MCF 10A (cell line): ENCODE measurements at regions not wholly inside any gene's neighbourhood (a gene's known extent, or its start where the extent isn't known, plus 50 kb on each side); places are given as distances from the start of the nearest gene placed in this dataset.

Experiments
- BruUV-seq: library from RNA; stranded (reverse); fragments of 400-500 nt; replicated peaks from 2 replicates; lab custom pipeline; 2021; lab: Mats Ljungman, UMichigan
- CTCF ChIA-PET: fragments of 300-600 bp; sonication (Branson Sonifier 250); formaldehyde crosslinking; extraction: SDS; loops from one replicate; lab custom pipeline; 2021; ENCODE audit warnings: antibody characterized with exemption, inconsistent platforms; lab: Yijun Ruan, JAX
- POLR2A ChIA-PET: fragments of 300-600, 350-650 bp; sonication (Branson Sonifier 250); formaldehyde crosslinking; extraction: SDS; loops from one replicate; lab custom pipeline; 2020; ENCODE audit warnings: antibody characterized with exemption, inconsistent platforms; lab: Yijun Ruan, JAX
- DNase-seq: peaks from one replicate; pipeline ENCODE4 v3.0.0-alpha.2; 2018; ENCODE audit not compliant: unreplicated experiment
- H3K27ac Mint-ChIP-seq: one replicate; pipeline ENCODE4 v1.8.0; 2022; ENCODE audit warnings: mild to moderate bottlenecking, low read depth, mixed read lengths; ENCODE audit not compliant: unreplicated experiment
- H3K27me3 Mint-ChIP-seq: one replicate; pipeline ENCODE4 v1.8.0; 2022; ENCODE audit warnings: mixed read lengths; ENCODE audit not compliant: insufficient read depth, unreplicated experiment
- H3K36me3 Mint-ChIP-seq: one replicate; pipeline ENCODE4 v1.8.0; 2022; ENCODE audit warnings: mild to moderate bottlenecking, moderate library complexity, mixed read lengths; ENCODE audit not compliant: insufficient read depth, unreplicated experiment
- H3K4me1 Mint-ChIP-seq: one replicate; pipeline ENCODE4 v1.8.0; 2022; ENCODE audit warnings: mixed read lengths; ENCODE audit not compliant: insufficient read depth, unreplicated experiment
- H3K4me3 Mint-ChIP-seq: one replicate; pipeline ENCODE4 v1.8.0; 2022; ENCODE audit warnings: mild to moderate bottlenecking, moderate library complexity, mixed read lengths; ENCODE audit not compliant: unreplicated experiment
- H3K9me3 Mint-ChIP-seq: one replicate; pipeline ENCODE4 v1.8.0; 2022; ENCODE audit warnings: mixed read lengths; ENCODE audit not compliant: unreplicated experiment
- CTCF ChIP-seq: fragments of 200-600 bp; IDR thresholded peaks from one replicate; pipeline ENCODE4 v1.8.0; 2022; ENCODE audit warnings: antibody characterized with exemption, mild to moderate bottlenecking; ENCODE audit not compliant: unreplicated experiment
- intact Hi-C: fragments of 100-400 bp; cut with micrococcal nuclease; formaldehyde crosslinking; loops from 2 replicates; pipeline ENCODE4 v1.14.1; 2022

- Mint-ChIP-seq H3K9me3 (no peaks in the 10 kb centered on the region), H3K36me3 (no peaks in the 10 kb centered on the region), H3K27ac (no peak overlapping the region), H3K27me3 (peaks cover 20% of the 10 kb centered on the region), H3K4me3 (no peak overlapping the region), H3K4me1 (no peaks in the 10 kb centered on the region)
- no peak for TF ChIP-seq CTCF
- intact Hi-C loops: no loop called here
- ChIA-PET POLR2A (no interaction called here), CTCF (interaction anchor here (0.6 to 2.1 kb wide), 4 partner anchors 31 to 114 kb away, joined by 3 to 7 read pairs (median 4); no protein-coding TSS in a partner anchor)
- no TSS peak for BruUV-seq
- DNase-seq: no peak
Observed at GRCh38 chr2:204175552-204176271, 239.1 kb downstream of the ICOS start.

DNA sequence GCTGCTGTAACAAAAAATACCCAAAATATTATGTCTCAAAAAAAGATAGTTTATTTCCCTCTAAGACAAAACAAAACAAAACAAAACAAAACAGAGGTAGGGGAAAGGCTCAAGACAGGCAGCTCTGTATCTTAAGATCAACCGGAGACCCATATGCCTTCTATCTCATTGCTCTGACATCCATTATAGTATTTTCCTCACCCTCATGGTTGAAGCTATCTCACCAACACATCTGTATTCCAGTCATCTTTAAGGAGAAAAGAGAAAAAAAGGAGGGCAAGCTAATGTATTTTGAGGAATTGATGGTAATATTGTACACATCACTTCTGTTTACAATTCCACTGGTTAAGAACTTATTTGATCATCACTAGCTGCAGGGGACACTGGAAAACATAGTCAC is 239.7 kb downstream of the ICOS start:
- no peak overlapping the region for H3K27ac Mint-ChIP-seq
- H3K4me1 Mint-ChIP-seq: no peaks in the 10 kb centered on the region
- POLR2A ChIA-PET: no interaction called here
- DNase-seq: no peak
- no peaks in the 10 kb centered on the region for H3K9me3 Mint-ChIP-seq
- CTCF ChIA-PET: interaction anchor here (0.8 to 2.1 kb wide), 3 partner anchors 31 to 84 kb away, joined by 3 to 7 read pairs (median 3); no protein-coding TSS in a partner anchor
- no TSS peak for BruUV-seq
- no peak overlapping the region for H3K4me3 Mint-ChIP-seq
- H3K36me3 Mint-ChIP-seq: no peaks in the 10 kb centered on the region
- H3K27me3 Mint-ChIP-seq: peaks cover 23% of the 10 kb centered on the region
- no peak for TF ChIP-seq CTCF
- intact Hi-C loops: no loop called here

DNA sequence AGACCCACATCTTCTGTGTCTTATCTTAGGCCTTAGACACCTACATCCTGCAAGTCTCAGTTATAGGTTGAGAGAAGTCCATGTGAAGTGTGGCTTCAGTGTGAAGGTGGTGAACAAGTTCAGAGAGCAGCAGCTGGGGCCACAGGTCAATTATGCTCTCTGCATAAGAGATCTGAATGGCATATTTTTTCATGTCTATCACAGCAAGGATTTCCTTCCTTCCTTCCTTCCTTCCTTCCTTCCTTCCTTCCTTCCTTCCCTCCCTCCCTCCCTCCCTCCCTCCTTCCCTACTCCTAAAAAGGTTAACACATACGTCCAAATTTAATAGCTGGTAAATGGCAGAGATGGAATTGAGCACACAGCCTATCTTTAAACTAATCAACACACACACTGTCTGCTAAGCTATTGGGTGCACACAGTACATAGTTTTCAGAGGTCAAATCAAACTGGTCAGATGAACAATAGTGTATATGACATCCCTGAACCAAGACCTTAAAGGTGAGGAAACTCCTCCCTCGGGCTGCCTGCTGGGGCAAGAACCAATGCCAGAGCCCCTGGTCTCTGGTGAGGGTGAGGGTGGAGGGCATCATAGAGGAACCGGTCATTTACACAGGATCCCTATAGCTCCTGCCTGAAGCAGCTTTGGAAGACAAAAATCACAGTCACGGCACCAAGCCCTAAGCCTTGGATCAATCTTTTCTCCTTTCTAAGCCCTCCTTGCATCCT is 240.9 kb downstream of the ICOS start:
- no peak overlapping the region for H3K4me3 Mint-ChIP-seq
- no peak for DNase-seq
- H3K27ac Mint-ChIP-seq: no peak overlapping the region
- no TSS peak for BruUV-seq
- TF ChIP-seq CTCF: no peak
- no peaks in the 10 kb centered on the region for H3K4me1 Mint-ChIP-seq
- peaks cover 23% of the 10 kb centered on the region for H3K27me3 Mint-ChIP-seq
- intact Hi-C loops: no loop called here
- H3K36me3 Mint-ChIP-seq: no peaks in the 10 kb centered on the region
- no peaks in the 10 kb centered on the region for H3K9me3 Mint-ChIP-seq
- POLR2A ChIA-PET: interaction anchor here (1.0 kb wide), 1 partner anchor 18 kb away, joined by 4 read pairs; no protein-coding TSS in a partner anchor
- CTCF ChIA-PET: interaction anchor here (0.5 to 2.1 kb wide), 8 partner anchors 11 to 1652 kb away, joined by 3 to 7 read pairs (median 4); no protein-coding TSS in a partner anchor

GRCh38 chr2:204177977-204178522 is 241.5 kb downstream of the ICOS start:
- ChIA-PET POLR2A (interaction anchor here (1.0 kb wide), 1 partner anchor 18 kb away, joined by 4 read pairs; no protein-coding TSS in a partner anchor), CTCF (interaction anchor here (0.5 to 1.9 kb wide), 8 partner anchors 11 to 1652 kb away, joined by 3 to 7 read pairs (median 3); no protein-coding TSS in a partner anchor)
- Mint-ChIP-seq H3K9me3 (no peaks in the 10 kb centered on the region), H3K4me1 (no peaks in the 10 kb centered on the region), H3K27me3 (peaks cover 23% of the 10 kb centered on the region), H3K4me3 (no peak overlapping the region), H3K36me3 (no peaks in the 10 kb centered on the region), H3K27ac (no peak overlapping the region)
- TF ChIP-seq CTCF: peak; percentile 35
- BruUV-seq: no TSS peak
- peak; percentile 60 for DNase-seq
- intact Hi-C loops: loop anchor here (1.0 kb wide), 2 partner anchors 33 to 154 kb away; no protein-coding TSS in a partner anchor
